Calu3 (cell line): ENCODE measurements at regions not wholly inside any gene's neighbourhood (a gene's known extent, or its start where the extent isn't known, plus 50 kb on each side); places are given as distances from the start of the nearest gene placed in this dataset.

Experiments
- BruUV-seq: library from RNA; stranded (reverse); fragments of 400-500 nt; replicated peaks from 2 replicates; lab custom pipeline; 2021; lab: Mats Ljungman, UMichigan
- CTCF ChIA-PET: fragments of 300-600 bp; sonication (Branson Sonifier 250); formaldehyde crosslinking; loops from one replicate; lab custom pipeline; 2022; ENCODE audit warnings: antibody characterized with exemption; lab: Charles Lee
- DNase-seq: peaks from one replicate; pipeline ENCODE4 v3.0.0; 2022
- H3K27ac Mint-ChIP-seq: one replicate; pipeline ENCODE4 v1.8.0; 2022; ENCODE audit warnings: mixed read lengths; ENCODE audit not compliant: unreplicated experiment
- H3K27me3 Mint-ChIP-seq: one replicate; pipeline ENCODE4 v1.8.0; 2022; ENCODE audit warnings: mixed read lengths; ENCODE audit not compliant: unreplicated experiment
- H3K36me3 Mint-ChIP-seq: one replicate; pipeline ENCODE4 v1.8.0; 2022; ENCODE audit warnings: mild to moderate bottlenecking, moderate library complexity, mixed read lengths; ENCODE audit not compliant: insufficient read depth, unreplicated experiment
- H3K4me1 Mint-ChIP-seq: one replicate; pipeline ENCODE4 v1.8.0; 2022; ENCODE audit warnings: mild to moderate bottlenecking, low read depth, mixed read lengths; ENCODE audit not compliant: unreplicated experiment
- H3K4me3 Mint-ChIP-seq: one replicate; pipeline ENCODE4 v1.8.0; 2022; ENCODE audit warnings: mild to moderate bottlenecking, low read depth, moderate library complexity, mixed read lengths; ENCODE audit not compliant: unreplicated experiment
- H3K9me3 Mint-ChIP-seq: one replicate; pipeline ENCODE4 v1.8.0; 2022; ENCODE audit warnings: low read depth, mixed read lengths; ENCODE audit not compliant: unreplicated experiment
- intact Hi-C: fragments of 100-400 bp; cut with micrococcal nuclease; formaldehyde crosslinking; loops from one replicate; pipeline ENCODE4 v1.10.0; 2022; ENCODE audit not compliant: unreplicated experiment
- TF ChIP-seq, protein P1 (sequence below): fragments of 200-600 bp; IDR thresholded peaks from one replicate; pipeline ENCODE4 v1.8.0; 2022; ENCODE audit warnings: antibody characterized with exemption; ENCODE audit not compliant: unreplicated experiment

DNA sequence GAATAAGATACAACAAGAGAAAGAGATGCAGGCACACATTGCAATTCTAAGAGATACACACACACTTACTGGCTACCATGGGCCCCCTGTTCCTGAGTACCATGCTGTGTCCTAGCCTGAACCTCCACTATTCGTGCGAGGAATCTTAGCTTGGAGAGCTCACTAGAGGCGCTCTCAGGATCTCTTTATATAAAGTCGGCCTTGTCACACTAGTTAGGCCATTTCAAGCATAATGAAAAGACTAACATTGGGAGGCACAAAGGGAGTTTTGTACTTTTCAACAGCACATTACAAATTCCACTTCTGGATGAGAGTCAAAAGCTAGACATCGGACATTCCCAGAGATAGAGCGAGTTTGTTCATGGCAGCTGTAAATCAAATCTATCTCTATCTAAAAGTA is 365.2 kb downstream of the DSEL start:
- Mint-ChIP-seq H3K36me3 (no peaks in the 10 kb centered on the region), H3K4me3 (no peak overlapping the region), H3K9me3 (no peaks in the 10 kb centered on the region), H3K27ac (no peak overlapping the region), H3K27me3 (no peaks in the 10 kb centered on the region), H3K4me1 (peaks cover under 1% of the 10 kb centered on the region)
- intact Hi-C loops = no loop called here
- no peak for DNase-seq
- TF ChIP-seq, protein P1, sequence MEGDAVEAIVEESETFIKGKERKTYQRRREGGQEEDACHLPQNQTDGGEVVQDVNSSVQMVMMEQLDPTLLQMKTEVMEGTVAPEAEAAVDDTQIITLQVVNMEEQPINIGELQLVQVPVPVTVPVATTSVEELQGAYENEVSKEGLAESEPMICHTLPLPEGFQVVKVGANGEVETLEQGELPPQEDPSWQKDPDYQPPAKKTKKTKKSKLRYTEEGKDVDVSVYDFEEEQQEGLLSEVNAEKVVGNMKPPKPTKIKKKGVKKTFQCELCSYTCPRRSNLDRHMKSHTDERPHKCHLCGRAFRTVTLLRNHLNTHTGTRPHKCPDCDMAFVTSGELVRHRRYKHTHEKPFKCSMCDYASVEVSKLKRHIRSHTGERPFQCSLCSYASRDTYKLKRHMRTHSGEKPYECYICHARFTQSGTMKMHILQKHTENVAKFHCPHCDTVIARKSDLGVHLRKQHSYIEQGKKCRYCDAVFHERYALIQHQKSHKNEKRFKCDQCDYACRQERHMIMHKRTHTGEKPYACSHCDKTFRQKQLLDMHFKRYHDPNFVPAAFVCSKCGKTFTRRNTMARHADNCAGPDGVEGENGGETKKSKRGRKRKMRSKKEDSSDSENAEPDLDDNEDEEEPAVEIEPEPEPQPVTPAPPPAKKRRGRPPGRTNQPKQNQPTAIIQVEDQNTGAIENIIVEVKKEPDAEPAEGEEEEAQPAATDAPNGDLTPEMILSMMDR = no peak
- CTCF ChIA-PET = no interaction called here
- BruUV-seq = no TSS peak

DNA sequence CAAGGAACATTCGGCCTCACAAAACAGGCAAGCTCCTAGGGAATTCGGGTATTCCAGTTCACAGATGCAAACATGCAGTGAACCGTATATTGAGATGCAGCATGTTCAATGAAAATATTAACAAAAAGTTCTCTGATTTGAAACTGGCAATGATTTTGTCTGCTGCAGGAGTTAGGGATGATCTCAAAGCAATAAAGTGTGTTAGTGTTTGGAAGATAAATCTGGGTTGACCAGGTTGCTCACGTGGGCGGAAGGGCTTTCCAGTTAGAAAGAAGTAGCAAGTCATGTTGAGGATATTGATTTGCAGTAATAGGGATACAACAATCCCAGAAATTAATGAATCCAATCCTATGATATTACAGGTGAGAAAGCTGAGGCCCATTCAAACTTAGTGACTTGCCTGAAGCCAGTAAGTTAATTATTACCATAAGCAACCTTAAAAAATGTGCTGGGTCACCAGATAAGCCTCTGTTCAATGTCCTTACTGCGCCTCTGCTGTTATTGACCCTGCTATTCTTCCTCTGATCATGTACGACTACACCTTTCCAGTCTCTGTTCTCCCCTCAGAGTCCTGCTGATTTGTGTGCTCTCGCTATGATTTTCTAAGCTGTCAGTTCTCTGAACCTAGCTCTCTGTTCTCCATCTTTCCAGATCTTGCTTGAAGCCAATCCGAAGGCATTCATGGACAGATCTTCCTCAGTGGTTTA is 370.8 kb downstream of the DSEL start:
- Mint-ChIP-seq H3K4me1 (peaks cover 13% of the 10 kb centered on the region), H3K27me3 (no peaks in the 10 kb centered on the region), H3K4me3 (no peak overlapping the region), H3K9me3 (no peaks in the 10 kb centered on the region), H3K27ac (no peak overlapping the region), H3K36me3 (no peaks in the 10 kb centered on the region)
- DNase-seq = no peak
- intact Hi-C loops = no loop called here
- TF ChIP-seq, protein P1 = no peak
- BruUV-seq = no TSS peak
- CTCF ChIA-PET = interaction anchor here (0.6 kb wide), 1 partner anchor 121 kb away, joined by 7 read pairs; no protein-coding TSS in a partner anchor

DNA sequence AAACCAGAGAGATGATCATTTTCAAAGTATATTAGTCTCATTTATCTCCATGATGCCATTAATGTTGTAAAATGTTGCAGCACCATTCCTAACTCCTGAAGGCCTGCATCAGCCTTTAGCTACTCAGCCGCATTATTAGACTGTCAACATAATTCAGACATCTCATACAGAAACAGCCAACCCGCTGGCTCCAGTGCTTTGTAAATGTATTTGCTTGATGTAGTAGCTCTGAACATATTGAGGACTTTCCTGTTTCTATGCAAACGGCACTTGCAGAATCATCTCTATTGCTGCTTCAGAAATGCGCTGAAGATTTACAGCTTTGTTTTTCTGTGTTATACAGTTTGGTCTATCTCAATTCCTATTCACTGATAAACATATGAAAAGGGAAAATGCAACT is 372.2 kb downstream of the DSEL start:
- peaks cover 13% of the 10 kb centered on the region for H3K4me1 Mint-ChIP-seq
- H3K36me3 Mint-ChIP-seq = no peaks in the 10 kb centered on the region
- TF ChIP-seq, protein P1 = no peak
- intact Hi-C loops = no loop called here
- BruUV-seq = no TSS peak
- no peak overlapping the region for H3K4me3 Mint-ChIP-seq
- H3K27ac Mint-ChIP-seq = no peak overlapping the region
- H3K27me3 Mint-ChIP-seq = no peaks in the 10 kb centered on the region
- DNase-seq = no peak
- H3K9me3 Mint-ChIP-seq = no peaks in the 10 kb centered on the region
- CTCF ChIA-PET = no interaction called here

DNA sequence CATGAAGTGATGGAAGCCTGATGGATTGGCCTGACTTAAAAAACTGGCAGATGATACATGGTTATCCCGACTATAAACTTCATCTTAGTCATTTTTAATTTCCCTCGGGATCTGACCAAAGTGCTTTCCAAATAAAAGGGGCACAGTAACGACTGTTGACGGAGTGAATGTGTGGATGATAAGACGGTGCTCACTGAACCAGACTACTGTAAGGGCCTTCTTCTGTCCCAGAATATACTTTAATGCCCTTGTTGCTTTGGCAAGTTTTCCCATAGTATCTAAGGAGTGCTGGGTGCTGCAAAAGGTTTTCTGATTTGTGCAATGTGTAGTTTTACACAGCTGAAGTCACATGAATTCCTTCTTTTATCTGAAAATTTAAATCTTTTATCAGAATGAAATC is 373.5 kb downstream of the DSEL start:
- CTCF ChIA-PET = no interaction called here
- DNase-seq = no peak
- intact Hi-C loops = no loop called here
- H3K4me1 Mint-ChIP-seq = peaks cover 13% of the 10 kb centered on the region
- H3K4me3 Mint-ChIP-seq = no peak overlapping the region
- H3K27me3 Mint-ChIP-seq = no peaks in the 10 kb centered on the region
- TF ChIP-seq, protein P1 = no peak
- H3K36me3 Mint-ChIP-seq = no peaks in the 10 kb centered on the region
- no peaks in the 10 kb centered on the region for H3K9me3 Mint-ChIP-seq
- no TSS peak for BruUV-seq
- H3K27ac Mint-ChIP-seq = no peak overlapping the region
